MV-4-11 (cell line): ENCODE measurements at regions not wholly inside any gene's neighbourhood (a gene's known extent, or its start where the extent isn't known, plus 50 kb on each side); places are given as distances from the start of the nearest gene placed in this dataset.

Source experiments
- DNase-seq: peaks from one replicate; lab custom pipeline; 2025; lab: John Stamatoyannopoulos, UW

GRCh38 chr20:48079028-48079427, 293.7 kb upstream of the SULF2 start:
- no peak for DNase-seq

DNA sequence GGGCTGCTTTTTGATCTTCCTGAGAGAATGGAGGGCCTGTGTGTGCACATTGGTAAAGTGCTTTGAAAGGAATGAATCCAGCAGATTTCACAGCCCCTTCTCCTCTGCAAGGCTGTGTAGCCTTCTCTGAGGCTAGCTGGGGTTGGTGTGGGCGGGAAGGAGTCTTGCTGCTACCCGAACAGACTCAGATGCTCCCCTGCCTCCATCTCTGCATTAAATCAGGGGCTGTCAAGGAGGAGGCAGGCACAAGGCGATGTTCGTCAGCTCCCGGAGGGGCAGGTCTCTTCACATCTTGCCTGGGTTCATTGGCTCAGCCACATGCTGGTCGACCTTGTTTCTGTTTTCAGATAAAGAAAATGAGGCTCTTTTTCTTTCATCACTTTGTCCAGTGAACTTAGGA, 291.5 kb upstream of the SULF2 start:
- DNase-seq = no peak

- DNase-seq = no peak
These were observed 291.0 kb upstream of the SULF2 start for GRCh38 chr20:48076247-48076646.

DNA sequence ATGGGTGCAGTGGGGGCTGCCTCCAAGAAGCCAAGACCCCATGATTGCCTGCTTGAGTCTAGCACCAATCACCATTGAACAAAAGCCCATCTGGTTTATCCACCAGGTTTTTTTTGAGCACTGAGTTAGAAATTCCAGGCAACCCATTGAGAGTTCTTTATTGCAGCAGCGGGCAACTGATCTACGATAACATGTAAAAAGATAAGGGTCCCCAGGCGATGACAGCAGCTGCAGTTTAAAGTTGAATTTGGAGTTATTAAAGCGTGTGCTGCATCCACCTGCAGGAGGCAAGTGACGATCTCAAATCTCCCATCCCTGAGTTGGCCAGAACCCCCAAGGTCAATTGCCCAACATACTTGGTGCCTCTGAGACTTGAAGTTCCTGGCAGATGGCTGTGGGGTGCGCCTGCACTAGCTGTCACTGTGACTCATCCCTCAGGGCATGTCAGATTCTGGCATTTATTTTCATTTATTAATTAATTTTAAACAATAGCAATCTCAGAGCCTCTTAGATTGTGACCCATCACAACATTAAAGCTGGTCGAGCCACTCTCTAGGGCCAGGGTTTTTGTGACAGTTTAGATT, 290.4 kb upstream of the SULF2 start:
- peak; percentile 6 for DNase-seq

DNA sequence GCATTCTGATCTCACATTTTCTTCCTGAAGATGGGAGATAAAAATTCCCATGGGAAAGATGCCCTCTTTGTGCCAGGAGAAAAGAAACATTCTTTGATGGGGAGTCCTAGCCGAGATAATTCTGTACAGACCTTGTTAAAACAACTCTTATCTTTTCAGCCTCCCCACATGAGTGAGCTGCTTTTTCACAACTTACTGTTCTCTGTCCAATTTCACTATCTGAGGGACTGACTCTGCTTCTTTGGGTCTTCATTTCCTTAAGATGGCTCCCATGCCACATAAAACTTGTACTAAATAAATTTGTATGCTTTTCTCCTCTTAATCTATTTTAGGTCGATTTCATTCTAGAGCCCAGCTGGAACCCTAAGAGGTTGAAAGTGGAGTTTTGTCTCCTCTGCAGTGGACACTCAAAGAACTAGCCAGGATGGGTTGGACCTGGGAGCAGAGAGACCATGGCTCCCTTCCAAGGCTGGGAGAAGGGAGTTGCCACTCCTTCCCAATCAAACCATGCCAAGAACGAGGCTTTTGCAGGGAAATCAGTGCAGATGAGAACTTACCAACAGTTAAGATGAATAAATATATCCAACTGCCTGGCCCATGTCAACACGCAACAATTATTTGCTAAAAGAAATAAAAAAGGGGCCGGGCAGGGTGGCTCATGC, 285.8 kb upstream of the SULF2 start:
- DNase-seq = no peak

DNA sequence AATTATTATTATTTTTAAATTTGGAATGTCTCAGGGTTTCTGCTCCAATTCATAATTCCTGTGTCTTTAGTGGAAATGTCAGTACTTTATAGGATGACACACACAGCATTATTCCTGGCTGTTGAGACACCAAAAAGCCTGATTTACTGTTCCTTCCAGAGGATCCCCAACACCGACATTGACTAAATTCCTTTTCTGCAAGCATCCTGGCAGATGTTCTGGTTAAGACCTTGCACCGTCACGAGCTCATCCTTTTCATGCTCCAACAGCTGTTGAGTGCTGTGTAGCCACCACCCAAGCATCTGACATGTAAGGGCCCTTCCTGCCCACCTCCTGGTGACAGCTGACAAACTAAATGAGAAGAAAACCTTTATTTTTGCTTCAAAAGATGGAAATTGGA, 284.3 kb upstream of the SULF2 start:
- DNase-seq = no peak

- no peak for DNase-seq
These were observed 281.6 kb upstream of the SULF2 start for GRCh38 chr20:48066851-48067250.

DNA sequence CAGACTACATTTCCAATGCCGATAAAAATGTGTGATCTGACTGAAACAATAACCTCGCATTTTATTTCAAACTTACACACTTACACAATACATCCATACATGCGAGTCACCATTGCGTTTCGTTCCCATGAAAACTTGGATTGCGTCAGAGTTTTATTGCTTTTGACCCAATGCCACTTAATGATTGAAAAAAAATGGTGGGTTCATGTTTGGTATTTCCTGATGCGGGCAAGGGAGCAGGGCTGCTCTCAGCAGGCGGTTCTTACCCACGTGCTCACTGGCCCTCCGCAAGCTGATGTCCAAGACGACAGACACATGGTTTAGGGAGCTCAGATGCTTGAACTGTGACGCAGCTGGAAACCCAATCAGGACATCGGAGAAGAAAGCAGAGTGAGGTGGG, 281.0 kb upstream of the SULF2 start:
- peak; percentile 36 for DNase-seq

- DNase-seq = no peak
These were observed 280.6 kb upstream of the SULF2 start for GRCh38 chr20:48065833-48066232.

DNA sequence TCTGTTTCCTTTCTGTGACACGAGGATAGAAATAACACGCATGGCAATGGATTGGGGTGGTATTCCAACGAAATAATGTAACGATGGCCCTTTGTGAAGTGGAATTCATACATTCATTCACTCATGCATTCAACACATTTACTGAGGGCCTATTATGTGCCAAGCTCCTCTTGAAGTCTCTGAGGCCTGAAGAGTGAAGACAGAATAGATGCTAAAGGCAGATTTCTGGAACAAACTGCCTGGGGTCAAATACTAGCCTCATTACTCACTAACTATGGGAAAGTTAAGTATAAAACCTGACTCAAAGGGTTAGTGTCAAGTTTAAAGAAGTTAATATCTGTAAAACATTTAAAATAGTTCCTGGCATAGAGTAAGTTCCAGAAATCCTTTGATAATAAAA, 279.6 kb upstream of the SULF2 start:
- no peak for DNase-seq

- DNase-seq = no peak
These were observed 275.8 kb upstream of the SULF2 start for GRCh38 chr20:48060841-48061720.

- DNase-seq = no peak
These were observed 273.6 kb upstream of the SULF2 start for GRCh38 chr20:48058611-48059559.

GRCh38 chr20:48057739-48058138, 272.5 kb upstream of the SULF2 start:
- DNase-seq = no peak

- DNase-seq = no peak
These were observed 272.0 kb upstream of the SULF2 start for GRCh38 chr20:48057251-48057650.

DNA sequence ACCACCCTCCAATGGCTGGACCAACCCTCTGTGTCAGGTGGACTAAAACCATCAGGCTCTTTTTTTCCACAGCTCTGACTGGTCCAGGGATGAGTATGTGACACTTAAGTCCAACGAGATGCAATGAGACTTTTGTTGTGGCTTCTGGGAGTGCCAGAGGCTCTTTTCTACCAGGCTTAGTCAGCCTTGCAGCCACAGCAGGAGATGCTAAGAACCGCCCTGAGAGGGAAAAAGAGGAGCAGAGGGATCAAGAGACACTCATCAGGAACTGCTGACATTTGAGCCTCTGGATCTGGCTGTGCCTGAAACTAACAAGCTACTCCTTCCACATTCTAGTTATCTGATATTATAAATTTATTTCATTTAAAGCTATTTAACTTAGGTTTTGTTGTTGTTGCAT, 270.9 kb upstream of the SULF2 start:
- DNase-seq = no peak

- DNase-seq = no peak
These were observed 268.8 kb upstream of the SULF2 start for GRCh38 chr20:48054051-48054450.

GRCh38 chr20:48052475-48052835, 267.2 kb upstream of the SULF2 start:
- DNase-seq = no peak

DNA sequence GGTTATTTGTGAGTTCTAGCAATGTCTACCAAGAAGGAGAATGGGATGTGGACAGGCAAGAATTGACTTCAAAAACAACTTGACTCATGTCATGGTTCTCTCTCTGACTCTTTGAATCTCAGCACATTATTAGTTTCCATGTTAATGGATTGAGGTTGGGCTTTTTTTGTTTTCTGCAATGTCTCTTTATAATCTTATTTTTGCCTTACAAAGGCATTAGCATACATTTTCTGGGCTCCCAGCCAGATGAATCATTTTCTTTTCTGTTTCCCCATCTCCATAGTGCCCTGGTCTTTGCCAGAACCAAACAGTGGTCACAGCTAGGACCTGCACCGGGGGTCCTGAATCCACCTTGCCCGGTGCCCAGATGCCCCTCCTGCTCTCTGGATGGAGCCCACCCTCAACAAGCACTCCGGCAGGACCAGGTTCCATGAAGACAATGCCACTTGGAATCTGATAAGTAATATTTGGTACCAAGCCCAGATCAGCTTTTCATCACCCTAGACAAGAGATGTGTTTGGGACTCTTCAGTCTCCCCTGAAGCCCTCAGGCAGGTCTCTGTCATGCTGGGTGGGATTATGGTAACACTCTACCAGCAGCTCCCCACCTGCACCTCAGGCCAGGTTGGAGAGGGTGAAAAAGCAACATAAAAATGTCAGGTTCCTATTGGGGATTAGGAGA, 266.7 kb upstream of the SULF2 start:
- DNase-seq = no peak

- no peak for DNase-seq
These were observed 264.4 kb upstream of the SULF2 start for GRCh38 chr20:48049641-48050040.

DNA sequence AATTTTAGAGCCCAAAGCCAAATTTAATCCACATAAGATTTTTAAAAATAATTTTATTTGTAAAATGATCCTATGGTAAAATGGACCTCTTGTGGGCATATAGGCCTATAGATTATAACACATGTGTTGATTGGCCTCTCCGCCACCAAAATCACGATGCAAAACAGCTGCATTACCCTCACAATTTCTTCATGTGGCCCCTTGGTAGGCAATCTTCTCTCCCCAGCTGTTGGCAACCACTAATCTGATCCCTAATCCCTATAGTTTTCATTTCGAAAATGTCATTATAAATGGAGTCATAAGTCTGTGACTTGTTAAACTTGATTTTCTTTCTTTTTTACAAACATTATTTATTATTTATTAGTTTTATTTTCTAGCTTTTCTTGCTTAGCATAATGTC, 263.9 kb upstream of the SULF2 start:
- no peak for DNase-seq

GRCh38 chr20:48047447-48047846, 262.2 kb upstream of the SULF2 start:
- DNase-seq = no peak

DNA sequence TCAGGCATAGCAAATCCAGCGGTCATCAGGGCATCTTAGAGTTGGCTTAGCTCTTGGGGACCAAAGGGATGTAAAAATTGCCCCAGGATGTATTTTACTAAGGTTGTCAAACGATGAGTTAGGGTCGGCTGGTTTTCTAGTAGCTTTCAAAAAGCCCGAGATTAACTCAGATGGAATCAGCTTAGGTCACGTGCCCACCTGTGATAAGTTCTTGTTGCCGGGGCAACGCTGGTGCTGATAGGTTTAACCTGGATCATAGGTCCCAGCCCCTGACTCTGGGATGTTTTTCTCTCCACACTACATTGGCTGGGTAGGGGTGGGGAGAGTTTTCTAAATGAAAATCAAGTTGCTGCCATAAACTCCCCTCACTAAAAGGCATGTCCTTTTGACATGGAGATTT, 257.3 kb upstream of the SULF2 start:
- DNase-seq = no peak
